Kidney epithelial cell (primary cell): ENCODE measurements at regions not wholly inside any gene's neighbourhood (a gene's known extent, or its start where the extent isn't known, plus 50 kb on each side); places are given as distances from the start of the nearest gene placed in this dataset.

ENCODE experiments used
- DNase-seq: peaks from one replicate; pipeline ENCODE4 v3.0.0-alpha.2; 2010; ENCODE audit warnings: low read depth
- H3K27me3 ChIP-seq: 2 replicates; pipeline ENCODE4 v1.6.0; 2011; ENCODE audit warnings: low read length; ENCODE audit not compliant: control insufficient read depth, insufficient read depth
- H3K36me3 ChIP-seq: 2 replicates; pipeline ENCODE4 v1.5.1; 2011; ENCODE audit warnings: low read length; ENCODE audit not compliant: control insufficient read depth, insufficient read depth
- H3K4me3 ChIP-seq: 2 replicates; pipeline ENCODE4 v1.5.1; 2011; ENCODE audit warnings: low read depth, mild to moderate bottlenecking, control low read depth, low read length
- TF ChIP-seq, protein P1 (sequence below): IDR thresholded peaks from 2 replicates; pipeline ENCODE4 v1.5.1; 2011; ENCODE audit warnings: mild to moderate bottlenecking, moderate library complexity, low read length, control low read depth, inconsistent platforms; ENCODE audit not compliant: insufficient read depth, poor library complexity, severe bottlenecking

DNA sequence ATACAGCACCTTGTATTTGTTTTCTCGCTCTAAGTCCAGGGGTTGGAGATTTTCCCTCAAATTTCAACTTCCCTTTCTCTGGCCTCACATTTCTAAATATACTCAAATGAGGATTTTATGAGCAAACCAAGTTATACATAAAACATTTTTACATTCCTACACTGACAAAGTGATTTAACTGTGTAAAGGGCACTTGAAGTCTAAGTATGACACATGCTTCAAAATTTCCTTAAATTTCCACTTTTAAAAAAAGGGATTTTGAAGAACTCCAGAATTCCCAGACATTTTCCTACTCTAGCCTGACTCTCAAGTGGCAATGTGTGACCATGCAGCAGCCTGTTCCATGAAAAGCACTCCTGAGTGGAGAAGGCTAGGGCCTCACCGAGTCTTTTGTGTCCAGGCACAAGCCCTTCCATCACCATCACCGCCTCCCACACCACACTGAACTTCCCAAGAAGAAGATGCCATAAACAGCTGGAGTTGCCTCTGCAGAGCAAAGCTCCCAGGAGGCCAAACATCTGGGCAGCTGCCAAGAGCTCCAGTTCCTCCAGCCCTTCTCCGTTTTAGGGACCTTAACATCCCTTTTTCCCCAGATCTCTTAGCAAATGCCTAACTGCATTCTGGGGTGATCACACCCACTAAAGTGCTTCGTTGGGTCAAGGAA lies 68.9 kb downstream of the NCR2 start:
- H3K4me3 ChIP-seq = no peak overlapping the region
- peaks cover 19% of the 10 kb centered on the region for H3K27me3 ChIP-seq
- DNase-seq = no peak
- H3K36me3 ChIP-seq = no peaks in the 10 kb centered on the region
- TF ChIP-seq, protein P1, sequence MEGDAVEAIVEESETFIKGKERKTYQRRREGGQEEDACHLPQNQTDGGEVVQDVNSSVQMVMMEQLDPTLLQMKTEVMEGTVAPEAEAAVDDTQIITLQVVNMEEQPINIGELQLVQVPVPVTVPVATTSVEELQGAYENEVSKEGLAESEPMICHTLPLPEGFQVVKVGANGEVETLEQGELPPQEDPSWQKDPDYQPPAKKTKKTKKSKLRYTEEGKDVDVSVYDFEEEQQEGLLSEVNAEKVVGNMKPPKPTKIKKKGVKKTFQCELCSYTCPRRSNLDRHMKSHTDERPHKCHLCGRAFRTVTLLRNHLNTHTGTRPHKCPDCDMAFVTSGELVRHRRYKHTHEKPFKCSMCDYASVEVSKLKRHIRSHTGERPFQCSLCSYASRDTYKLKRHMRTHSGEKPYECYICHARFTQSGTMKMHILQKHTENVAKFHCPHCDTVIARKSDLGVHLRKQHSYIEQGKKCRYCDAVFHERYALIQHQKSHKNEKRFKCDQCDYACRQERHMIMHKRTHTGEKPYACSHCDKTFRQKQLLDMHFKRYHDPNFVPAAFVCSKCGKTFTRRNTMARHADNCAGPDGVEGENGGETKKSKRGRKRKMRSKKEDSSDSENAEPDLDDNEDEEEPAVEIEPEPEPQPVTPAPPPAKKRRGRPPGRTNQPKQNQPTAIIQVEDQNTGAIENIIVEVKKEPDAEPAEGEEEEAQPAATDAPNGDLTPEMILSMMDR = no peak

DNA sequence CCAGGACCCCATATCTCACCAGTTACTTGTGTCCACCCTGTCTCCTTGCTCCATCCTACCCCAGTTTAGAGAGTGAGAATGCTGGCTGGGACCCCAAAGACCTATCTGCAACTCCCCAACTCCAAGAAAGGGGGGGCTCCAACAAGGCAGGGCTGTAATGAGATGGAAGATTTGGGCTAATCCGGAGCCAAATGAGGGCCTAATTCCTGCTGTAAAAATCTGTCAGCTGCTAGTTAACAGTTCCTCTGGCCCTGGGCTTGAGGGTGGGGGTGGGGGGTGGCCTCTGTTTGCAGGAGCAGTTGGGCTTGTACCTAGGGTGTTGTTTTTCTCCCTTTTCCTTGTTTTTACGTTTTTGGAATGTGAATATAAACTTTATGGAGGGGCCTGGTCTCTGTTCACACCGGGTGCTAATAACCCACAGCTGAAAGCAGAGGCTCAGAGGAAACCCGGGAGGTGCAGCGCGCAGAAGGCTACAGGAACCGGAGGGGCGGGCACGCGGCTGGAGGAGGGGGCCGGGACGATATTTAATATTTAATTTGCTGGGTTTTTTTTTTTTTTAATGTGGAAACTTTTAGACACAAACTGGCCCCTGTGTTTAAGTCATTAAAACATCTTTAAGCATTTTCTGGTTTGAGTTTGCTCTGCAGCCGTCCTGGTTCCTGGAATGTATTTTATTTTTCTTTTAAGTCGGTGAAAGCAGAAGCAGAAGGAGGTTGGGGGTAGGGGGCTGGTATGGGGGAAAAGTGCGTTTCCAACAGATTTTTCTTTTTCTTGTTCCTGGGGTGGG lies 70.7 kb downstream of the NCR2 start:
- DNase-seq = no peak
- H3K36me3 ChIP-seq = no peaks in the 10 kb centered on the region
- peaks cover 19% of the 10 kb centered on the region for H3K27me3 ChIP-seq
- no peak overlapping the region for H3K4me3 ChIP-seq
- TF ChIP-seq, protein P1 = no peak

DNA sequence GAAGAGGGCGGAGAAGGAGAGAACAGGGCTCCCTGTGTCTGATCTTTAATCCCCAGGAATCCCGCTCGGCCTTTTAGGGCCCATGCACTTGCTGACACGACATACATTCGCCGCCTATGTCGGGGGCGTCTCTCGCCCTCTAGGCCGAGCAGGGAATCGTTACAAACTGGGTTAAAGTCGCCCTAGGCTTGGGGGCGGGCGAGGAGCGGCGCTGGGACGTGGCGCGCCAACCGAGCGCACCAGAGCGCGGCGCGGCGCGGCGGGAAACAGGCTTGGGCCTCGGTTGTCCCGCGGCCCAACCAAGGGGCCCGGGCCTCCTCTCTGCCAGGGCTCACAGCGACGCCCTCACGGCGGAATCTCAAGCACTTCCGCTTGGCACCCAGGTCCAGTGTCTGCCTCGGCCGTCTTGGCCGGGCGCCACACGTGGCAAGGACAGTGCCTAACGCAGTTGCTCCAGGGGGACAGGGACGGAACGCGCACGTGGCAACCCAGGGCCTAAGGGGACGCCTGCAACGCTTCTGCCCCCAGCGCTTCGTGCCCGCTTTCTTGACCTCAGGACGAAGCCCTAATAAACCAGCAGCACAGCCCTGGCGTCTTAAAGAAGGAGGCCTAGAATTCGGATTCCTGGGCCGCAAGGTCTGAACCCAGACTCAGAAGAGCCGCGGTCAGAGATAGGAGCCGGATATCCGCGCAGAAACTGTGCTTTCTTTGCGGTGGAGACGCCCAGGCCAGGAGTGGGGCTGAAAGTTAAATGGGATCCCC lies 71.5 kb downstream of the NCR2 start:
- Histone ChIP-seq H3K36me3 (no peaks in the 10 kb centered on the region), H3K4me3 (no peak overlapping the region), H3K27me3 (peaks cover 19% of the 10 kb centered on the region)
- no peak for DNase-seq
- TF ChIP-seq, protein P1 = no peak

DNA sequence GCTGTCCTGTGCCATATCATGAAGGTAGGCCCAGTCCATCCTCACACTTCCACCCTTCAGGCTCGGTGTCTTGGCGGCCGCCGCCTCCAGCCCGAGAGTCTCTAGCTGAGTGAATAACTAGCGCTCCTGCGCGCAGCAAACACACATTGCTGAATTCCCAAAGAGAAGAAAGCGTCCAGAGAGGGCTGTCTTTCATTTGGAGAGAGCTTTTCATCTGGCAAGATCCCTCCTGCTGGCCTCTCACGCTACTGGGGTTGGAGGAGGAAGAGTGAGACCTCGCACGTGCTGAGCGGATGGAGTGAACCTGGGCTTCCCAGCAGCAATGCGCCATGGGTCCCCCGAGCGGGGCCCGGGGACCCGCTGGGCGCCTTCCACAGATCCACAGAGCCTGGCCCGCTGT lies 73.2 kb downstream of the NCR2 start:
- H3K27me3 ChIP-seq = peaks cover 25% of the 10 kb centered on the region
- no peak overlapping the region for H3K4me3 ChIP-seq
- no peak for DNase-seq
- TF ChIP-seq, protein P1 = no peak
- H3K36me3 ChIP-seq = no peaks in the 10 kb centered on the region

DNA sequence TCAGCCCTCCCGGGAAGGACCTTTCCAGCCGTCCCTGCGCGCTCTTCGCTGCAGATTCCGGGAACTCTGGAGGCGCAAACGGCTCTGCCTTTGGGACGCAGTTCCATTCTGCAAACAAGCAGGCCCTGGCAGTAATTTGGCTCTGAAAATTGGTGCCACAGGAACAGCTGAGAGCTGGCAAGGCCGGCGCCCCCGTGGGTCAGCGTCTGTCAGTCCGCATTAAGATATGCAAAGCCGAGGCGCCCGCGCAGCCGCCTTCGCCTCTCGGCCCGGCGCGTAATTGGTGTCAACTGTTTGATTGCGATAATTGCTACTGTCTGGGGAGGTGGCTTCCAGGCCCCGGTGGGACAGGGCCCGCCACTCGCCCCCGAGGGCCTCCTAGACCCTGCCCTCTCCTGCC lies 73.6 kb downstream of the NCR2 start:
- no peaks in the 10 kb centered on the region for H3K36me3 ChIP-seq
- H3K27me3 ChIP-seq = peaks cover 29% of the 10 kb centered on the region
- no peak for DNase-seq
- no peak overlapping the region for H3K4me3 ChIP-seq
- TF ChIP-seq, protein P1 = no peak
